ENCODE measurements at regions not wholly inside any gene's neighbourhood (a gene's known extent, or its start where the extent isn't known, plus 50 kb on each side); places are given as distances from the start of the nearest gene placed in this dataset.

DNA sequence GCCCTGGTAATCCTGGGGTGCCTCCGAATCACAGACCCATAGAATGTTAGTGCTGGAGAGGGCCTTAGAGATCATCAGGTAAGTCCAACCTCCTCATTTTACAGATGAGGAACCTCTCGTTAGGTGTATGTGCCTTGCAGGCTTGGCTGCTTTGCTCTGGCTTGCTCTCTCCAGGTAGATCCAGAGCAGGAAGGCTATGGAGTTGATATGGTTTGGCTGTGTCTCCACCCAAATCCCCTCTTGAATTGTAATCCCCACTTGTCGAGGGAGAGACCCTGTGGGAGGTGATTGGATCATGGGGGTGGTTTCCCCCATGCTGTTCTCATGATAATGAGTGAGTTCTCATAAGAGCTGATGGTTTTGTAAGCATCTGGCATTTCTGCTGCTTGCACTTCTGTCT lies 186.0 kb upstream of the PLXNA2 start:
- TF ChIP-seq TCF12 (IDR thresholded peaks at IDR 0.05; ENCODE audit: low read depth) (no peak), CEBPB (IDR thresholded peaks at IDR 0.05) (no peak), EP300 (IDR thresholded peaks at IDR 0.05; ENCODE audit: borderline replicate concordance) (no peak), RAD21 (IDR thresholded peaks at IDR 0.05; ENCODE audit: low read depth) (no peak), TEAD4 (IDR thresholded peaks at IDR 0.05) (no peak)
- TF ChIP-seq, protein P1, sequence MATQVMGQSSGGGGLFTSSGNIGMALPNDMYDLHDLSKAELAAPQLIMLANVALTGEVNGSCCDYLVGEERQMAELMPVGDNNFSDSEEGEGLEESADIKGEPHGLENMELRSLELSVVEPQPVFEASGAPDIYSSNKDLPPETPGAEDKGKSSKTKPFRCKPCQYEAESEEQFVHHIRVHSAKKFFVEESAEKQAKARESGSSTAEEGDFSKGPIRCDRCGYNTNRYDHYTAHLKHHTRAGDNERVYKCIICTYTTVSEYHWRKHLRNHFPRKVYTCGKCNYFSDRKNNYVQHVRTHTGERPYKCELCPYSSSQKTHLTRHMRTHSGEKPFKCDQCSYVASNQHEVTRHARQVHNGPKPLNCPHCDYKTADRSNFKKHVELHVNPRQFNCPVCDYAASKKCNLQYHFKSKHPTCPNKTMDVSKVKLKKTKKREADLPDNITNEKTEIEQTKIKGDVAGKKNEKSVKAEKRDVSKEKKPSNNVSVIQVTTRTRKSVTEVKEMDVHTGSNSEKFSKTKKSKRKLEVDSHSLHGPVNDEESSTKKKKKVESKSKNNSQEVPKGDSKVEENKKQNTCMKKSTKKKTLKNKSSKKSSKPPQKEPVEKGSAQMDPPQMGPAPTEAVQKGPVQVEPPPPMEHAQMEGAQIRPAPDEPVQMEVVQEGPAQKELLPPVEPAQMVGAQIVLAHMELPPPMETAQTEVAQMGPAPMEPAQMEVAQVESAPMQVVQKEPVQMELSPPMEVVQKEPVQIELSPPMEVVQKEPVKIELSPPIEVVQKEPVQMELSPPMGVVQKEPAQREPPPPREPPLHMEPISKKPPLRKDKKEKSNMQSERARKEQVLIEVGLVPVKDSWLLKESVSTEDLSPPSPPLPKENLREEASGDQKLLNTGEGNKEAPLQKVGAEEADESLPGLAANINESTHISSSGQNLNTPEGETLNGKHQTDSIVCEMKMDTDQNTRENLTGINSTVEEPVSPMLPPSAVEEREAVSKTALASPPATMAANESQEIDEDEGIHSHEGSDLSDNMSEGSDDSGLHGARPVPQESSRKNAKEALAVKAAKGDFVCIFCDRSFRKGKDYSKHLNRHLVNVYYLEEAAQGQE (IDR thresholded peaks at IDR 0.05; ENCODE audit: low read depth): no peak

Measured in Ishikawa (cell line).